ENCODE measurements at regions not wholly inside any gene's neighbourhood (a gene's known extent, or its start where the extent isn't known, plus 50 kb on each side); places are given as distances from the start of the nearest gene placed in this dataset.

GRCh38 chr2:185265747-185266146 lies 472.9 kb upstream of the FSIP2 start:
- TF ChIP-seq CTCF (IDR thresholded peaks at IDR 0.05): no peak
- TF ChIP-seq POLR2A (IDR thresholded peaks at IDR 0.05): no peak
- no peak for TF ChIP-seq EP300 (IDR thresholded peaks at IDR 0.05)

All from upper lobe of left lung (tissue), 4 donors.